HG03342 (cell line): ENCODE measurements at regions not wholly inside any gene's neighbourhood (a gene's known extent, or its start where the extent isn't known, plus 50 kb on each side); places are given as distances from the start of the nearest gene placed in this dataset.

Experiments
- ATAC-seq: cut with Tn5 transposase; IDR thresholded peaks from one replicate; pipeline ENCODE4 v1.9.1; 2021; ENCODE audit warnings: mild to moderate bottlenecking, moderate library complexity; ENCODE audit not compliant: unreplicated experiment

DNA sequence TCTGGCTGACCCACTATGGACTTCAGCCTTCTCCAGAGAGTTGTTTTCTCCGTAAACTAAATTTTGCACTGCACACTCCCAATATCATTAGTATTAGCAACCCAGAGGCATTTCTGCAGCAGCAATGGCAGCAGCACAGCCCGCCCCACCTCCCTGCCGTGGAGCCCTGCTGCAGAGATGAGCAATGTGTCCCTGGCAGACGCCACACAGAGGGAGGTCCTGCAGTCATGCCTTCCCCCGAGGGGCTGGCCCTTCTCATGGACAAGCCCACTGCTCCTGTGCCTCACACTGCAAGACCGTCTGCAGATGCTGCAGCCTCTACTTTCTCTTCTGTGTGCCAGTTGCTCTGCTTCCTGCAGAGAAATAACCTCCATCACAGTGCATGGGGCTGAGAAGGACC is 393.4 kb upstream of the MKI67 start:
- ATAC-seq = no peak

DNA sequence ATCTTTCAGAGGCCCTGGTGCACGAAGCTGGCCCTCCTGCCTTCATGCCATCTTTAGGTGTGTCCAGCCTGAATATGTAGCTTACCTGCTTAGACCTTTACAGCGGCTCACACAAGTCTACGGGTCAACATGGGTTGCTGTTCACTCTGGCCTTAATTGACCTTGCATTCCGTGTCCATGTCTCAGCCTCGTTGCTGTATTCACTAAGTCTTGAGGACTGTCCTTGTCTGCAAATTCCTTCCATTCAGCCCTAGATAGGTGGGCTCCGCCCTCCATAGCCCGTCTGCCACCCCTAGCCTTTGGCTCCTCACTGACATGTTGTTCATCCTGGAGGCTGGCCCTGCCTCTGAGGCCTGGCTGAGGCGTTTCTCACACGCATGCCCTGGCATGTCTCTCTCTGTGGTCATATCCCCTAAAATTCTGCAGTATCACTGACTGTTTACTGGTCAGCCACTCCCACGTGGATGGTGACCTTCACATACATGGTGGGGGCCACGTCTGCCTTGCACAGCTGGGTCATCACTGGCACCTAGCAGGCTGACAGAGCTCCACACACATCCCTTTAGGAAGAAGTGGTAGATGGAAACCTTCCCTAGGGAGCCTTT is 394.1 kb upstream of the MKI67 start:
- no peak for ATAC-seq

DNA sequence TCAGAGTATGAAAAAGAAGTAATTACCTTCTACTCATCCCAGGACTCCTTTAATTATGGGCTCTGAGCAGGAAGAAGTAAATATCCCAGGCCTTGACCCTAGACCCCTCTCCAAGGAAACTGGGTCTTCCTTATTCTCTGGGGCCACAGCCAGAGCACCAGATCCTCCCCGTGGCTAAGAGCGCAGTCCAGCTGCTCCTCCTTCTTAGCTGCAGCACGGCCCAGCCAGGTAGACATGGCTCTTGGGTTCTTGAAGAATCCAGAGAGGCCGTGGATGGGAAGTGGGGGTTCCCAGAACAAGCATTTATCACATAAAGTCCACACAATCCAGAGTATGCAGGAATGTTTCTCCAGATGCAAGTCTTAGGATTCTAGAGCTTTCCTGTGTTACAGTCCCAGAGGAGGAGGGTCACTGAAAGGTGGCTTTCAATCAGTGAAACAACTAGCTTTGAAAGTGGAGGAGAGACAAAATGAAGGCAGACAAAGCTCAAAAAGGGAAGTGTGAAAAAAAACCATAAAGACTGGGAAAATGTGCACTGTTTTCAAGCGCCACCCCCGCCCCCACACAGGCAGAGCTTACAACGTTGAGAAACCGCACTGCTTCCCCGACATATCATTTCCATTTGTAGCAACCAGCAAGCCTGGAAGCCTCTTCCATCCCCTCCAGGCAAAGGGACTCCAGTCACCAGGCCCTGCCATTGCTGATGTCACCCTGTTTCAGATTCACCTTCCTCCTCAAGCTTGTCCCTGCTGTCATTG is 396.5 kb upstream of the MKI67 start:
- no peak for ATAC-seq

DNA sequence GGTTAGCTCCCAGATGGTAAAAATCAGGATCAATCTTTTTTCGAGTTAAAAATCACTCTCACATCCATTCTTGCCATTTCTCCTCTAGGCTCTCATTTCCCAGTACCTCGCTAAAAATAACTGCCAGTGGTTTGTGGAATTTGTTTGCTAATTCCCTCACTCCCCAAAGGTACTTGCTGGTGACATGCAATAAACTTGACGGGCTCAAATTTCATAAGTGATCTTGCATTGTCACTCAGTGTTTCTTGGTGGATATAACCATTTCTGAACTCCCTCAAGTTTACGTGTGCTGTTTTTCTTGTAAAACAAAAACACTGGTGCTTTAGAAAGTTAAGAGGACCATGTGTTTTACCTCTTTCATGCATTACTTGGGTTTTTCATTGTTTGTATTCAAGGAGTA is 399.2 kb upstream of the MKI67 start:
- ATAC-seq = no peak

DNA sequence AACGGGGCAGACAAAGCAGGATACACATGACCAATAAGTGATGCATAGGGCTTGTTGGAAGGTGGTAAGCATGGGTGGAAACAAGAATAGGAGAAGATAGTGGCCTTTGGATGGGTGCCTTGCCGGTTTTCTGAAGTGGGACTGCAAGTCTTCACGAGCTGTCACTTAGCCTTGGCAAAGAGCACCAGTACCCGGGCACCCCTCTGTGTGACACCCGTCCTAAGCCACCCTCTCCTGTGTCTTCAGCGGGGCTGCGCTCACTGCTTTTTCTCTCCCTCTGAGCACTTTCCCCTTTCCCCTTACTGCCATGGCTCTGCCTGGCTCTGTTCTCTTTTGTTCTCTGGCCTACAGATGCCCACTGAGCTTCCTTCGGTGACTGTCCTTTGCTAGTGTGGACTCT is 399.7 kb upstream of the MKI67 start:
- no peak for ATAC-seq

DNA sequence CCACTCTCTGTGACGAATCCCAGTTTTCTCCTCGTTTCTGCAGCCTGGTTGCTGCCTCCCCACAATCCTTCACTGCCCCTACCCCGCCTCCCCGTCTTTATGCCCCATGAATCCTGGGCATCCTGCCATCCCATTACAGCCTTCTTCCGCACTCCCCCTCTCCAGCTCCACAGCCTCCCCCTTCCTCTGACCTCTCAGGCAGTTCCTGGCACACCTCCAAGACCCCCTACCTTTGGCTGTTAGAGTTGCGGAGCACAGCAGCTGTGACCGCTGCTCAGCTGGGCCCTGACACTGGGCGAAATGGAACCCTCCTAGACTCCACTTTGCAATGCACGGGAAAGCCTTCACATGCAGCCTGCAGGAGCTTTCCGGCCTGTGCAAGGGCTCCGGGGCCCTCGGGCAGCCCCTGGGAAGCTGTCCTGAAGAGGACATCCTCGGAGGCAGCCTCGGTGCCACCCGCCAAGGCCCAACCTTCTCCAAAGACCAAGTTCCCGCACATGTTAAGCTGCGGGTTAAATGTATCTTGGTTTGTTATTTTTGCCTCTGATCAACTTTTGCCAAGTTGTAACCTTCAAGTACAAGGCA is 400.7 kb upstream of the MKI67 start:
- ATAC-seq = no peak

DNA sequence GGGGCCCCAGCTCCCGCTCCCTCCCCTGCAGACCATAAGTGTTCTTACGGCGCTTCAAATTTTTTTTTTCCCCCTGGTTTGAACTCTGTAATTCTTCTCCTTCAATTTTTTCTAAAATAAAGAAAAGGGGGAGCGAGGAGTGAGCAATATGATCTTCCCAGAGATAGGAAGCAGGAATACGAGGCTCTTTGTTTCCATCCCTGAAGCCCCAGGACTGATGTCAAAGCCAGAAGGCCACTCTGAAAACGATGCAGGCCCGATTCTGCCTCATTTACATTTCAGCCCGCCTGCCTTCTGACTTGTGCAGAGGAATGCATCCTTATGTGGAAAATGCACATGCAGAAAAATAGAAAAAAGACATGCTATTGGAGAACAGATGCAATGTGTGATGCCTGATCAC is 401.5 kb upstream of the MKI67 start:
- no peak for ATAC-seq

DNA sequence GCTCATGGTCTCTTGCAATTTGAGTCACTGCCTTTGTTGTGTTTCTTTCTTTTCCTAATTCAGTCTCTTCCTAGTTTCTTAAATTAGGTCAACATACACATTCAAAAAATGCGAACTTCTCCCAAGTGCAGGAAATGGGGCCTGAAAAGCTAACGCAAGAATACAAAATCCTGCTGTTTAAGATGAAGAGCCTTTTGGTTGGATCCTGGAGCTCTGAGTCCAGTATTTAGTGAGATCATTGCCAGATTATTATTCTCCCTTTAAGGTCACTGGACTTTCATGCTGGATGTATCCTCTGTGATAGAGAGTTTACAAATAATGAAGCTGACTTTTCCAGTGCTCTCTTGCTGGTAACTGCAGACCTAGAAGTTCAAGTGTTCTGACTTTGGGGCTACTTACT is 401.9 kb upstream of the MKI67 start:
- ATAC-seq = no peak

DNA sequence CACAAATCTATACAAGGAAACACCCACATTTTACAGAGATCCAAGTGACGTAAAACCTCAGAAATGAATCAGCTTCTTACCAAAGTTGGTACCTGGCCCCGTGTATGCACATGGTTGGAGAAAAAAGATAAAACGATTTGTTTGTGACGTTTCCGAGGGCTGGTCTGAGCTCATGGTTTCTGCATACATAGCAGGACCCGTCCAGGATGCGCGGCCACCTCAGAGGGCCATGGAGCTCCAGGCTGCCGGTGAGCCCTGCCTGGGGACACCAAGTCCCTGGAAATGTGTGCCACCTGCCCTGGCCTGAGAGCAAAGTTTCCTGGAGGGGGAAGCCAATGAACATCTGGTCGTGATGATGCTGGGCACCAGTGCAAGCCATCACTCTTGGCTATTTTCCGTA is 402.6 kb upstream of the MKI67 start:
- no peak for ATAC-seq

DNA sequence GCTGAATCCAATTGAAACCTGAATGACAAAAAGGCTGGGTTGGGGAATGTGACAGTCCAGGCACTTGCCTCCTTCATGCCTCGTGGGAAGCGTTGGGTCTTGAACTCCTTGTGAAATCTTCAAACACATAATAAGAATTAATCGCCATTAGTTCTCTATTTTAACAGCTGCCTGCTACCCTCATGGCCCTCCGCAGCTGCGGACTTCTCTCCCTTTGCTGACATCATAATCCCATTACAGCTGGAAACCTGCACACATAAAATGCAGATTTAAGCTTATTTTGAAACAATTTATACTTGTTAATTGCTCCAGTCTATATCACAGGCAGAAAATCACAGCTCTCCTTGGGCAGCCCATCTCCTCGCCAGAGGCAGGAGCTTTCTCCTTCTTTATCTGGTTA is 403.0 kb upstream of the MKI67 start:
- ATAC-seq = no peak

DNA sequence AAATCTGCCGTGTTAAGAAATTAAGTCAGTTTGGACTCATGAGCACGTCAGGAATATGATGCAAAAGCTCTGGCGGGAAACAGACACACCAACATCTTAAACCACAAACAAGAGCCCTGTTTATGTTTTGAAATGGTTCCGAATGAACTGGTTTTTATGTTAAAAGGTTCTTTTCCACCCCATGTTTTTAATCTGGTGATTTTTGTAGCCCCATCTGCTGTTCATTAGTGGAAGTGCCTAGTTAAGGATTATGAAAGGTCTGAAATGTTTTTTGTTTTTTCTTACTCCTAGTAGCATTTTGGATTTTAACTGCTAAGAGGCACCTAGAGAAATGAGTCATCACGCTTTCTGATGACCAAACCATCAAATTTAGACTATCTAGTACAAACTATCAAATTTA is 404.1 kb upstream of the MKI67 start:
- no peak for ATAC-seq

DNA sequence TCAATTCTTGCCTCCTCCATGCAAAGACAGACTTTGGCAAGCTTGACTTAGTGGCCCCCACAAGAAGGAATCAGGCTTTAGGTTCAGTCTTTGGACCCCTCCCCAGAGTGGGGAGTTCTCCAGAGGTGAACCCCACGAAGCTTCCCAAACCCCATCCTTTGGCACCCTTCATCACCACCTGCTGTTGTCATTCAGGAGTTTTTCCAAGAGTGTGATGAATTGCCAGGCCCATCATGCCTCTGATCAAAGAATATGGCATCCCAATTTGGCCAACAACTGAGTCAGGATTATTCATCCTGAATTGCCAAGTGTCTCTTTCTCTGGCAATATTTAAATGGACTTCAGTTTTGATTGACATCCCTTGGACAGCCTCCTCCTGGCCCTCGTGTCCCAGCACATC is 404.7 kb upstream of the MKI67 start:
- ATAC-seq = no peak

DNA sequence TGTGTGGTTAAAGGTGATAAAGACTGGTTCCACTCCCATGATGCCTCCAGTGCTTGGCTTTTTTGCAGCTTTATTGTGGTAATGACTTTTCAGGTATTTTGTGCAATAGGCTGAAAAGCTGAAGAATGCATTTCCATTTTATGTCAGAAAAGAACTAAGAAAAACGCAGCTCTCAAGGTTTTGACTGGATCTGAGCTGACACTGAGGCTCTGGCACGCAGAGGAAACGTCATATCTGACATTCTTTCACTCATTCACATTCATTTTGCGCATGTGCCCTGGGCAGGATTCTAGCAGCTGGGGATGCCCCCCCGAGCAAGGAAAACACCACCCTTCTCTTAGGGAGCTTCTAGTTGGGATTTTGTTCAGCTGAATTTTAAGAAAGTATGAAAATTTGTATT is 408.5 kb upstream of the MKI67 start:
- no peak for ATAC-seq

DNA sequence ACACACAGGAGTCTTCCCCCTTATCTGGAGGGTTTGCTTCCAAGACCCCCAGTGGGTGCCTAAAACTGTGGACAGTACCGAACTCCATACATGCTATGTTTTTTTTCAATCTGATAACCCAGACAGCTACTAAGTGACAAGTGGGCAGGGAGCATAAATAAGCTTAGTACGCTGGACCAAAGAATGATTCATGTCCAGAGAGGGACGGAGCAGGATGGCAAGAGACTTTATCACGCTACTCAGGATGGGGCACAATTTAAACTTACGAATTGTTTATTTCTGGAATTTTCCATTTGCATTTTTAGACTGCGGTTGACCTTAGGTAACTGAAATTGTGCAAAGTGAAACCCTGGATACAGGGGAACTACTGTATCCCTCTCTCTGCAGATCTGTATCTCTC is 410.0 kb upstream of the MKI67 start:
- ATAC-seq = no peak

DNA sequence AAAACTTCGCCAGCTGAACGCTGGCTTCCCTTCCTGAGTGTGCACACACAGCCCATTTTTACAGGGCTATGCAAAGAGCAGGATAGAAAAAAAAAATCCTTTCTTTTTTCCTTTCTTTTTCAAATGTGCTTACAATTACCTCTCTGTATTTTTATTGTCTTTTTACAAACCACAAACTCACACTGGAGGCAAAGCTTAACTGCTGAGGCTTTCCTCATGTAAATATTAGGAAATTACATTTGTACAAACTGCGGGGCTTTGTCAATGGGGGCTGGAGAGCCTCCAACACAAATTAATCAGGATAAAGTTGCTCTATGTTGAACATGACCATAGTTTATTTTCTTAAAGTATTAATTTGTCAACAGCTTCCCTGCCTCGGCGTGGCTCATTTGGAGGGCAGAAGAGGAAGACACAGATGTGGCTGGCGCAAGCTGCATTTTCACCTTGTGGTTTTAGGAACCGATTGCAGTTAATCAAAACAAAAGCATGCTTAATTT is 411.7 kb upstream of the MKI67 start:
- ATAC-seq = no peak

DNA sequence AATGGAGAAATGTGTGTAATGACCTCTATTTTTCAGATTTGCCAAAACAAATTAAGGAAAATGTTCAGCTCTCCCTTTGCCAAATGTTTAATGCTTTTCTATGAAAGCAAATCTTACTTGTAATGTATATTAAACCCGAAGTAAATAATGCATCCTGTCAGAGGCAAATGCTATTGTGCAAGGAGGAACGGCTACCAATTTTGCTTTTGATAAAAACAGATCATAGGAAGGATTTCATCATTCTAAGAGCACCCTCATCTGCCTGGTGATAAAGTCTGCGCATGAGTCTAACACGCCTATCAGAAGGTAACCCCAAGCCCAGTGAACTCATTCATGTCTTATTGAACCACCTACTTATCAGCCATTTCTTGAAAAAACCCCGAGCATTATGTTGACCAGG is 412.4 kb upstream of the MKI67 start:
- no peak for ATAC-seq

DNA sequence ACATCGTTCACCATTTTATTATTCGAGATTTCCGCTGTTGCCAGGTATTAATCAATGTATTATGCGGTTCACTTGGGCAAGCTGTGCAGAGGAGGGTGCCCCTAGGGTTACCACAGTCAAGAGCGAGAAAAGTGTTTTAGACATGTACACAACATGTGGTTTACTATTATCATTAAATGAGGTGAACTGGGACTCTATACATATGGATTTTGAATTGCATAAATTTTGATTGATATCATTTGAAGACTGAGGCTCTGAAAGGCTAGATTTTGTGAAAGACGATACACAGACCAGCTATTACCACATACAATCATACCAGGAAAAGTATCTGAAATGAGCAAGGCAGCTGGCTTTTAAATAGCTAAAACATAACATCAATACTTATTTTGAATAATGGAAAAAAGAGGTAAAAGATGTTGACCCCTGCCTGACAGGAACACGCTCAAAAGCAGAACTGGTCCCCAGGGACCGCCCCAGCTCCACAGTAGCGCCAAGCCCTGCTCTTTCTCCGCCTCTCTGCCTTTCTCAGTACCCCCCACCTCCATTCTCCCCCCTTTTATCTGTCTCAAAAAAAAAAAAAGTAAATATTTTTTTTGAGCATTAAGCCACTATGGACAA is 413.4 kb upstream of the MKI67 start:
- no peak for ATAC-seq

DNA sequence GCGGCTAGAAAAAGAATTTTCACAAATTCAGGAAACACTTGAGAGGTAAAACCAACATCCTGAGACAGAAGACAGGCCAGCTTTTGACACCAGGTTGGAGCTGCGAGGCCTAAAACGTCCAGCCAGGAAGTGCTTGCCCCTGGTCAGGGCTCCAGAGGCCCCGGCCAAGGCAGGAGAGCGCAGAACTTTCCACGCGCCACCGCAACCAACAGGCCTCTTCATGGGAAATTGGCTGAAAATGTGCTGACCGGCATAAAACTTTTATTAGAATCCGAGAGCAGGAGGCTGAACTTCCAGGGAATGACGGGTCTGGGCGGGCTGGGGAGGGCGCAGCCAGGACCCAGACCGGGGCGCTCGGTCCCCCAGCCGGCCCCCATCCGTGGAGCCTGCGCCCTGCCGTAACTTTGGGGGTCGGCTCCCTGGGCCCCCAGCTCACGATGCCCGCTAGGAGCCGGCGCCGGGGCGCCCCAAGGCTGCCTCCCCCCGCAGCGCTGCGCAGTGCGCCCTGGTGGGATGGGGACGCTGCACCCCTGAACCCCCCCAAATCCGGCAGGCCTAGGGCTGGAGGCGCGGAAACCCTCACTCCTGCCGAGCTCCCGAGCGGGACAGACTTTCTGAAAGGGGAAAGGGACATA is 414.0 kb upstream of the MKI67 start:
- ATAC-seq = no peak

DNA sequence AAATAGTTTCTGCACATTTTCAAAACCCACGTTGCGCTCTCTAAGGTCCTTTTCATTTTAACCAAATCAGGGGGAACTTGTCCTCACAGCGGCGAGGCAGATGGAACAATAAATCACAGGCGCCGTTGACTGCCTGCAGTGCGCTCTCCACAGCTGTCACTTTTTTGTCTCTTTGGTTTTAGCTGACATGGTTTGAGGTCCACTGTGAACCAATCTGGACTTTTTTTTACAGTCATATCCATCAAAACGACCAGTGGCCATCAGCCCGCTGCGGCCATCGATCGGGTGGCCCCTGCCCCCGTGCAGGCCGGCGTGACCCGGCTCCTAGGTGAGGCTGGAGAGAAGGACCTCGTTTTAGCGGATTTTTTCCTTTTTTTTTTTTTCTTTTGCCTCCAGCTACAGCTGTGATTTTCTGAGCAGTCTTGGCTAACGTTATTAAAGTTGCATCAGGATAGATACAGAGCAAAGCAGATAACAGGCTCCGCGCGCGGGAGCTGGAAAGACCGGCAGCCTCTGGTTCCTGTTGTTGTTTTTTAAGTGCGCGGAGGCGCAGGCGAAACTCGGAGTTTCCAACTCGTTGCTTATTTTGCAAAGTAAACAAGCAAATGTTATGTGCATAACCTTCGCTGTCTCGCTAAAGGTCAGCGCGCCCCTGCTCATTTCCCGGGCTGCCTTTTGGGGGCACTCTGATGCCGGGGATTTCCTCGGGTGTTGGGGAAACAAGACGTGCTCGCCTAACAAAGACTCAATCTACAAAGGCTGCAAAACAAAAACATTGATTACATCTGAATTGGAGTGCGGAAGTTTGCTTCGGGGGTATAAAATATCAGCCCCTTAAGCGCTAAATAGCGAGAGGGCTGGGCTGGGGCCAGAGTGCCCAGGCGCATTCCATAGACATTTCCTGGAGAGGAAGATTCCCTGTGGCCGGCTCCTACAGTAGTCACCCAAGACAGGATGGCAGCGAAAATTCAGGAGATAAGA is 414.8 kb upstream of the MKI67 start:
- ATAC-seq = no peak

DNA sequence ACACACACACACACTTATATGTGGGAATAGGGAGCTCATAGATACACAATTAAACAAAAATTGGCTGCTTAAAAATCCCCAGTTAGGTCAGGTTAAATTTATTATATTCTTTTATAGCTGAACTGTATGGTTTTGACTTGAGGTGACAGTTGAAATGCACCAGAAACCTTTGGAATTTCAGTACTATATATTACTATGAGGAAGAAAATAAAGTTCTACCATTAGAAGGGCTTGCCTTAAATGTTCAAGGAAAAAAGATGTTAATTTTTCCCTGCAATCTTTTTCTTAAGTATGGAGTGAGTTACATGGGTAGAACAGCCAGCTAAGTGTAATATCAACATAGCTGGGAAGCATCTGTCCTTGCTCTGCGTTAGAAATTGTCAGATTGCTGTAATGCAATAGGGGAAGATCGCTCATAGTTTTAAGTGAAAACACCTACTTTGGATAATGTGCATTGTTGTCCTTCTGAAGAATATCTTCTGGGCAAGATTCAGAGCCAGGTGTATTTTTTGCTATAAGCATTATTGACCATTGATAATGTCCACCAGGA is 415.8 kb upstream of the MKI67 start:
- no peak for ATAC-seq
